ENCODE measurements at regions not wholly inside any gene's neighbourhood (a gene's known extent, or its start where the extent isn't known, plus 50 kb on each side); places are given as distances from the start of the nearest gene placed in this dataset.
A peak's percentile ranks its signal among the peaks of the same experiment; 100 is the strongest.
"Not testable (repeated sequence)": the region's sequence is repeated elsewhere in the genome, so short reads cannot be mapped to it uniquely, and the experiment has no call there.

- TF ChIP-seq CTCF (IDR thresholded peaks at IDR 0.05; ENCODE audit: low read depth, low read length): no peak
- no peak overlapping the region for H3K4me3 ChIP-seq (replicated peaks in 1 of 2; ENCODE audit: low read depth in 2 of 2, low read length in 2 of 2)
- peak in 1 of 2 donors; percentile 13 for DNase-seq (ENCODE audit: low read depth in 2 of 2)
Observed at GRCh38 chr7:3146571-3147226, 103.0 kb upstream of the CARD11 start.

DNA sequence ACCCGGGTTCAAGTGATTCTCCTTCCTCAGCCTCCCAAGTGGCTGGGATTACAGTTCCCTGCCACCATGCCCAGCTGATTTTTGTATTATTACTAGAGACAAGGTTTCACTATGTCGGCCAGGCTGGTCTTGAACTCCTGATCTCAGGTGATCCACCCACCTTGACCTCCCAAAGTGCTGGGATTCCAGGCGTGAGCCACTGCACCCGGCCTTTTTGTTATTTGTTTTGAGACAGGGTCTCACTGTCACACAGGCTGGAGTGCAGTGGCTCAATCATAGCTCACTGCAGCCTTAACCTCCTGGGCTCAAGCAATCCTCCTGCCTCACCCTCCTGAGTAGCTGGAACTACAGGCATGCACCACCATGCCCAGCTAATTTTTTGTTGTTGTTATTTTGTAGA lies 104.8 kb upstream of the CARD11 start:
- not testable (repeated sequence) for DNase-seq (ENCODE audit: low read depth in 2 of 2); H3K4me3 ChIP-seq (replicated peaks in 1 of 2; ENCODE audit: low read depth in 2 of 2, low read length in 2 of 2)

- DNase-seq (ENCODE audit: low read depth in 2 of 2): no peak
- TF ChIP-seq CTCF (IDR thresholded peaks at IDR 0.05; ENCODE audit: low read depth, low read length): no peak
- H3K4me3 ChIP-seq (replicated peaks in 1 of 2; ENCODE audit: low read depth in 2 of 2, low read length in 2 of 2): no peak overlapping the region
Observed at GRCh38 chr7:3149231-3149995, 105.7 kb upstream of the CARD11 start.

GRCh38 chr7:3150027-3150426 lies 106.4 kb upstream of the CARD11 start:
- no peak for DNase-seq (ENCODE audit: low read depth in 2 of 2)
- no peak overlapping the region for H3K4me3 ChIP-seq (replicated peaks in 1 of 2; ENCODE audit: low read depth in 2 of 2, low read length in 2 of 2)
- no peak for TF ChIP-seq CTCF (IDR thresholded peaks at IDR 0.05; ENCODE audit: low read depth, low read length)

DNA sequence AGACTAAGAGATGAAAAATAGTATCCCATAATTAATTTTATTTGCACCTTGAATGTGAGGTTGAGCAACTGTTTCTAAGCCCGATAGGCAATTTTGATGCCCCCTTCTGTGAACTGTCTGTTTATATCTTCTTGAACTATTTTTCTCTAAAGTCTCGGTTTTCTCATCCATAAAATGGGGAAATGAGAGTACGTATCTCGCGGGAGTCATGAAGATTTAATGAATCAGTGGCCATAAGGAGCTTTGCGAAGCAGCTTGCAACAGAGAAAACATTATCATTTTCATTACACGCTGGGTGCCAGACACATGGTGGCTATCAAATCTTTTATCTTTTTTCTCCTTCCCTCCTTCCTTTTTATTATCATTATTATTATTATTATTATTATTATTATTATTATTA lies 108.1 kb upstream of the CARD11 start:
- no peak for TF ChIP-seq CTCF (IDR thresholded peaks at IDR 0.05; ENCODE audit: low read depth, low read length)
- no peak overlapping the region for H3K4me3 ChIP-seq (replicated peaks in 1 of 2; ENCODE audit: low read depth in 2 of 2, low read length in 2 of 2)
- DNase-seq (ENCODE audit: low read depth in 2 of 2): no peak

DNA sequence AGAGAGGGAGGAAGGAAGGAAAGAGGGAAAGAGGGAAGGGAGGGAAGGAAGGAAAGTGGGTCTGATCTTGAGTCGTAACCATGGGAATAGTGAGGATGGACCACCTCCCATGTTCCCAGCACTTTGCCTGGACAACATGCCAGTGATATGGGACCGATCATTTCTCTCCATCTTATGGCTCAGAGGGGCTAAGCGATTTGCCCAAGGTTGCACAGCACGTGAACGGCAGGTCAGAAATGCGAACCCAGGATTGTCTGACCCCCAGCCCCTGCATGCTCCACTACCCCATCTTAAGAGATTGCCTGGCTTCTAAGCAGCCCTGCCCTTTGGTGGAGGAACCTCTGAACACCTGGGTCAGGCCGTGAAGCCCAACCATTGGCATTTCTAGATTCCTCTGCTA lies 109.0 kb upstream of the CARD11 start:
- DNase-seq (ENCODE audit: low read depth in 2 of 2): no peak
- TF ChIP-seq CTCF (IDR thresholded peaks at IDR 0.05; ENCODE audit: low read depth, low read length): no peak
- no peak overlapping the region for H3K4me3 ChIP-seq (replicated peaks in 1 of 2; ENCODE audit: low read depth in 2 of 2, low read length in 2 of 2)

DNA sequence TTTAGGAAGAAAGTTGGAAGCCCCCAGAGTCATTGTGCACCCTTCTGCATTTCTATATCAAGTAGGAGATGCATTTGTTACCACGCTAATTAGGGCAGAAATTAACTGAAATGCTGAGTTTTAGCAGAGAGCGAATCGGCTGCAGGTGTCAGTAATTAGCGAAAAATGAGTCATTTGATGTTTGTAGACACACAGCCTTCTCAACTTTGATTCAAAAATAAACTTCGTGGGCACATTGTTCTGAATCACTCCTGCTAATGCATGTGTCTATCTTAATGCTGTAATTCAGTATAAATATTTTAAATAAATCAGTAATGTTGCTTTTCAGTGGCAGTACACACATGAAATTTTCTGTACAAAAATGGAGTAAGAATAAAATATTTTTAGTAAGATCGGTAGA lies 109.5 kb upstream of the CARD11 start:
- H3K4me3 ChIP-seq (replicated peaks in 1 of 2; ENCODE audit: low read depth in 2 of 2, low read length in 2 of 2): no peak overlapping the region
- DNase-seq (ENCODE audit: low read depth in 2 of 2): no peak
- TF ChIP-seq CTCF (IDR thresholded peaks at IDR 0.05; ENCODE audit: low read depth, low read length): no peak

All from cardiac fibroblast (primary cell).